ENCODE measurements at regions not wholly inside any gene's neighbourhood (a gene's known extent, or its start where the extent isn't known, plus 50 kb on each side); places are given as distances from the start of the nearest gene placed in this dataset.

DNA sequence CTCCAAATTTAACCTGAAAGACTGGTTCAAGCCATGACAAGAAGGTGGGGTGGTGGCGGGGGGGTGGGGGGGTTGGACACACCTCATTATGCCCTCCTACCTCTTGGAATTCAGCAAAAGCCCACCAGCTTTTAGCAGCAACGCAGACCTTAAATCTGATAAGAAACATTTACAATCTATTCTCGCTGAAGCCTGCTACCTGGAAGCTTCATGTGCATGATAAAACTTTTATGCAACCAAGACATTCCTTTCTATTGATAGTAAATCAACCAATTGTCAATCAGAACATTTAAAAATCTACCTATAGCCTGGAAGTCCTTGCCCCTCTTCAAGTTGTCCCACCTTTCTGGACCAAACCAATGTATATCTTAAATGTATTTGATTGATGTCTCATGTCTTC, 113.6 kb upstream of the FAM98A start:
- no peak overlapping the region for H3K4me3 ChIP-seq (ENCODE audit: low read depth in 2 of 2, low read length in 1 of 2)
- no peak overlapping the region for H3K9ac ChIP-seq
- H3K9me2 ChIP-seq: no peaks in the 10 kb centered on the region
- no peak for DNase-seq
- no peak overlapping the region for H3K27ac ChIP-seq (ENCODE audit: low read depth in 2 of 2, low read length in 1 of 2)
- CTCF ChIA-PET: no interaction called here
- no peaks in the 10 kb centered on the region for H3K4me1 ChIP-seq (ENCODE audit: control insufficient read depth in 1 of 2, insufficient read depth in 2 of 2, low read depth in 1 of 2, low read length in 1 of 2)
- H3K4me2 ChIP-seq: no peak overlapping the region
- no peak for TF ChIP-seq CHD2 (IDR thresholded peaks at IDR 0.05; ENCODE audit: low read length, partially characterized antibody)
- TF ChIP-seq, protein P1, sequence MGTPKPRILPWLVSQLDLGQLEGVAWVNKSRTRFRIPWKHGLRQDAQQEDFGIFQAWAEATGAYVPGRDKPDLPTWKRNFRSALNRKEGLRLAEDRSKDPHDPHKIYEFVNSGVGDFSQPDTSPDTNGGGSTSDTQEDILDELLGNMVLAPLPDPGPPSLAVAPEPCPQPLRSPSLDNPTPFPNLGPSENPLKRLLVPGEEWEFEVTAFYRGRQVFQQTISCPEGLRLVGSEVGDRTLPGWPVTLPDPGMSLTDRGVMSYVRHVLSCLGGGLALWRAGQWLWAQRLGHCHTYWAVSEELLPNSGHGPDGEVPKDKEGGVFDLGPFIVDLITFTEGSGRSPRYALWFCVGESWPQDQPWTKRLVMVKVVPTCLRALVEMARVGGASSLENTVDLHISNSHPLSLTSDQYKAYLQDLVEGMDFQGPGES (IDR thresholded peaks at IDR 0.05; ENCODE audit: low read depth, low read length): no peak
- TF ChIP-seq RAD21 (IDR thresholded peaks at IDR 0.05; ENCODE audit: low read length): no peak
- no peak for TF ChIP-seq JUND (IDR thresholded peaks at IDR 0.05)
- no peaks in the 10 kb centered on the region for H3K36me3 ChIP-seq (replicated peaks in 1 of 2; ENCODE audit: control insufficient read depth in 1 of 2, insufficient read depth in 2 of 2, low read length in 1 of 2)
- H3K79me2 ChIP-seq (ENCODE audit: insufficient read depth): no peaks in the 10 kb centered on the region
- H4K20me1 ChIP-seq (ENCODE audit: insufficient read depth): no peaks in the 10 kb centered on the region
- no peaks in the 10 kb centered on the region; the same call in 1 of the 2 replicates for H3K27me3 ChIP-seq (ENCODE audit: insufficient read depth)
- no peaks in the 10 kb centered on the region for H3F3A ChIP-seq (replicated peaks; ENCODE audit: insufficient read depth)
- H2AFZ ChIP-seq (ENCODE audit: low read depth): no peak overlapping the region
- WGBS (ENCODE audit: low lambda C conversion rate): 6% methylated on average over 3 of the region's 3 CpGs
- H3K9me3 ChIP-seq: no peaks in the 10 kb centered on the region
- POLR2A ChIA-PET: no interaction called here

DNA sequence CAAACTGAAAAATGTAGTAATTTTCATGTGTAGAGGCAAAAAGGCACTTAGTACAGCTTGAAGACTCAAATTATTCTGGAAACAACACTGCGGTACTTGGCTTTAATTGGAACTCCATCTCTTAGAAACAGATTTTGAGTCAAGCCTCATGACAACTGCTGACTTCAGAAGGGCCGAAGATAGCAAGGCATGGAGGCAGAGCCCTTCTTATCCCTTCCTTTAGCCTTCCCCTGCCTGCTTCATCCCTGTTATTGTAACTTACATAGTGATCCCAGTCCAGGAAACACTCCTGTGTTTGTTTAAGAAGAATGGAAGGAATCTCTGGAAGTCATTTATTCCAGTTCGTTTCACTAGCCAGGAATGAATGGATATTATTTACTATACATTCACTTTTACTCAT, 110.9 kb upstream of the FAM98A start:
- H3K9me3 ChIP-seq: no peaks in the 10 kb centered on the region
- H3K27me3 ChIP-seq (ENCODE audit: insufficient read depth): no peaks in the 10 kb centered on the region; the same call in 1 of the 2 replicates
- H3K4me1 ChIP-seq (ENCODE audit: control insufficient read depth in 1 of 2, insufficient read depth in 2 of 2, low read depth in 1 of 2, low read length in 1 of 2): no peaks in the 10 kb centered on the region
- DNase-seq: no peak
- TF ChIP-seq SIN3A (IDR thresholded peaks at IDR 0.05; ENCODE audit: borderline replicate concordance, low read depth, low read length) (no peak), GATA2 (CRISPR knock-in tag; IDR thresholded peaks at IDR 0.05) (no peak), MXI1 (IDR thresholded peaks at IDR 0.05; ENCODE audit: low read depth, low read length) (no peak), RXRA (IDR thresholded peaks at IDR 0.05; ENCODE audit: borderline replicate concordance, low read depth) (no peak), JUND (IDR thresholded peaks at IDR 0.05) (no peak), FOXJ3 (CRISPR knock-in tag; IDR thresholded peaks at IDR 0.05) (no peak), TEAD4 (IDR thresholded peaks at IDR 0.05; ENCODE audit: borderline replicate concordance, insufficient read depth) (no peak), ELF1 (IDR thresholded peaks at IDR 0.05) (no peak), NRF1 (IDR thresholded peaks at IDR 0.05; ENCODE audit: low read depth, low read length) (no peak), EZH2phosphoT487 (IDR thresholded peaks at IDR 0.05; ENCODE audit: borderline replicate concordance, low read depth) (no peak), MEF2A (IDR thresholded peaks at IDR 0.05; ENCODE audit: borderline replicate concordance, low read depth) (no peak), TAF1 (IDR thresholded peaks at IDR 0.05; ENCODE audit: borderline replicate concordance, low read depth, low read length) (no peak), NFIC (IDR thresholded peaks at IDR 0.05; ENCODE audit: borderline replicate concordance) (no peak), RAD21 (IDR thresholded peaks at IDR 0.05; ENCODE audit: low read length) (no peak)
- TF ChIP-seq, protein P2, sequence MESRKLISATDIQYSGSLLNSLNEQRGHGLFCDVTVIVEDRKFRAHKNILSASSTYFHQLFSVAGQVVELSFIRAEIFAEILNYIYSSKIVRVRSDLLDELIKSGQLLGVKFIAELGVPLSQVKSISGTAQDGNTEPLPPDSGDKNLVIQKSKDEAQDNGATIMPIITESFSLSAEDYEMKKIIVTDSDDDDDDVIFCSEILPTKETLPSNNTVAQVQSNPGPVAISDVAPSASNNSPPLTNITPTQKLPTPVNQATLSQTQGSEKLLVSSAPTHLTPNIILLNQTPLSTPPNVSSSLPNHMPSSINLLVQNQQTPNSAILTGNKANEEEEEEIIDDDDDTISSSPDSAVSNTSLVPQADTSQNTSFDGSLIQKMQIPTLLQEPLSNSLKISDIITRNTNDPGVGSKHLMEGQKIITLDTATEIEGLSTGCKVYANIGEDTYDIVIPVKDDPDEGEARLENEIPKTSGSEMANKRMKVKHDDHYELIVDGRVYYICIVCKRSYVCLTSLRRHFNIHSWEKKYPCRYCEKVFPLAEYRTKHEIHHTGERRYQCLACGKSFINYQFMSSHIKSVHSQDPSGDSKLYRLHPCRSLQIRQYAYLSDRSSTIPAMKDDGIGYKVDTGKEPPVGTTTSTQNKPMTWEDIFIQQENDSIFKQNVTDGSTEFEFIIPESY (IDR thresholded peaks at IDR 0.05; ENCODE audit: borderline replicate concordance, low read depth): no peak
- TF ChIP-seq, protein P1 (IDR thresholded peaks at IDR 0.05; ENCODE audit: low read depth, low read length): no peak
- TF ChIP-seq, protein P3, sequence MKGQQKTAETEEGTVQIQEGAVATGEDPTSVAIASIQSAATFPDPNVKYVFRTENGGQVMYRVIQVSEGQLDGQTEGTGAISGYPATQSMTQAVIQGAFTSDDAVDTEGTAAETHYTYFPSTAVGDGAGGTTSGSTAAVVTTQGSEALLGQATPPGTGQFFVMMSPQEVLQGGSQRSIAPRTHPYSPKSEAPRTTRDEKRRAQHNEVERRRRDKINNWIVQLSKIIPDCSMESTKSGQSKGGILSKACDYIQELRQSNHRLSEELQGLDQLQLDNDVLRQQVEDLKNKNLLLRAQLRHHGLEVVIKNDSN (IDR thresholded peaks at IDR 0.05; ENCODE audit: borderline replicate concordance, low read depth): no peak
- TF ChIP-seq, protein P4, sequence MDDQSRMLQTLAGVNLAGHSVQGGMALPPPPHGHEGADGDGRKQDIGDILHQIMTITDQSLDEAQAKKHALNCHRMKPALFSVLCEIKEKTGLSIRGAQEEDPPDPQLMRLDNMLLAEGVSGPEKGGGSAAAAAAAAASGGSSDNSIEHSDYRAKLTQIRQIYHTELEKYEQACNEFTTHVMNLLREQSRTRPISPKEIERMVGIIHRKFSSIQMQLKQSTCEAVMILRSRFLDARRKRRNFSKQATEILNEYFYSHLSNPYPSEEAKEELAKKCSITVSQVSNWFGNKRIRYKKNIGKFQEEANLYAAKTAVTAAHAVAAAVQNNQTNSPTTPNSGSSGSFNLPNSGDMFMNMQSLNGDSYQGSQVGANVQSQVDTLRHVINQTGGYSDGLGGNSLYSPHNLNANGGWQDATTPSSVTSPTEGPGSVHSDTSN (IDR thresholded peaks at IDR 0.05): no peak
- WGBS (ENCODE audit: low lambda C conversion rate): 35% methylated on average over 3 of the region's 3 CpGs
- no peak overlapping the region for H3K4me3 ChIP-seq (ENCODE audit: low read depth in 2 of 2, low read length in 1 of 2)
- H3K9me2 ChIP-seq: no peaks in the 10 kb centered on the region
- ChIA-PET POLR2A (no interaction called here), CTCF (no interaction called here)
- no peak overlapping the region for H2AFZ ChIP-seq (ENCODE audit: low read depth)
- H3K27ac ChIP-seq (ENCODE audit: low read depth in 2 of 2, low read length in 1 of 2): no peak overlapping the region
- H3K4me2 ChIP-seq: no peak overlapping the region
- no peaks in the 10 kb centered on the region for H4K20me1 ChIP-seq (ENCODE audit: insufficient read depth)
- H3F3A ChIP-seq (replicated peaks; ENCODE audit: insufficient read depth): no peaks in the 10 kb centered on the region
- no peaks in the 10 kb centered on the region for H3K79me2 ChIP-seq (ENCODE audit: insufficient read depth)
- no peaks in the 10 kb centered on the region for H3K36me3 ChIP-seq (replicated peaks in 1 of 2; ENCODE audit: control insufficient read depth in 1 of 2, insufficient read depth in 2 of 2, low read length in 1 of 2)
- no peak overlapping the region for H3K9ac ChIP-seq

All from SK-N-SH (cell line).